ENCODE measurements at regions not wholly inside any gene's neighbourhood (a gene's known extent, or its start where the extent isn't known, plus 50 kb on each side); places are given as distances from the start of the nearest gene placed in this dataset.
"Not testable (repeated sequence)": the region's sequence is repeated elsewhere in the genome, so short reads cannot be mapped to it uniquely, and the experiment has no call there.

GRCh38 chr3:18225709-18226108 is 199.4 kb downstream of the SATB1 start:
- H3K9me3 Mint-ChIP-seq, result no peaks in the 10 kb centered on the region
- ChIA-PET POLR2A (no interaction called here), CTCF (no interaction called here)
- H3K36me3 Mint-ChIP-seq (ENCODE audit: low read depth), result no peaks in the 10 kb centered on the region
- no peak overlapping the region for H3K27ac Mint-ChIP-seq
- peaks cover 9% of the 10 kb centered on the region for H3K27me3 Mint-ChIP-seq
- H3K4me3 Mint-ChIP-seq, result no peak overlapping the region
- DNase-seq, result no peak
- peaks cover 5% of the 10 kb centered on the region for H3K4me1 Mint-ChIP-seq

- DNase-seq, result no peak
- H3K4me1 Mint-ChIP-seq, result peaks cover 5% of the 10 kb centered on the region
- POLR2A ChIA-PET, result no interaction called here
- no peak overlapping the region for H3K4me3 Mint-ChIP-seq
- no peaks in the 10 kb centered on the region for H3K9me3 Mint-ChIP-seq
- no peaks in the 10 kb centered on the region for H3K36me3 Mint-ChIP-seq (ENCODE audit: low read depth)
- no peak overlapping the region for H3K27ac Mint-ChIP-seq
- peaks cover 7% of the 10 kb centered on the region for H3K27me3 Mint-ChIP-seq
- CTCF ChIA-PET, result no interaction called here
Observed at GRCh38 chr3:18224426-18224825, 200.7 kb downstream of the SATB1 start.

GRCh38 chr3:18223974-18224373 is 201.2 kb downstream of the SATB1 start:
- POLR2A ChIA-PET, result no interaction called here
- peaks cover 5% of the 10 kb centered on the region for H3K4me1 Mint-ChIP-seq

GRCh38 chr3:18223571-18223970 is 201.6 kb downstream of the SATB1 start:
- H3K36me3 Mint-ChIP-seq (ENCODE audit: low read depth), result no peaks in the 10 kb centered on the region
- no peak for DNase-seq
- no peak overlapping the region for H3K4me3 Mint-ChIP-seq
- peaks cover 7% of the 10 kb centered on the region for H3K27me3 Mint-ChIP-seq
- POLR2A ChIA-PET, result no interaction called here
- CTCF ChIA-PET, result no interaction called here
- H3K27ac Mint-ChIP-seq, result no peak overlapping the region
- H3K9me3 Mint-ChIP-seq, result no peaks in the 10 kb centered on the region
- peaks cover 5% of the 10 kb centered on the region for H3K4me1 Mint-ChIP-seq

More at GRCh38 chr3:18223974-18224373, 201.2 kb downstream of the SATB1 start:
- Mint-ChIP-seq H3K36me3 (ENCODE audit: low read depth) (no peaks in the 10 kb centered on the region), H3K27ac (no peak overlapping the region), H3K9me3 (no peaks in the 10 kb centered on the region), H3K27me3 (peaks cover 7% of the 10 kb centered on the region), H3K4me3 (no peak overlapping the region)
- CTCF ChIA-PET, result no interaction called here
- no peak for DNase-seq

GRCh38 chr3:18222686-18223085 is 202.5 kb downstream of the SATB1 start:
- DNase-seq, result no peak
- Mint-ChIP-seq H3K9me3 (no peaks in the 10 kb centered on the region), H3K36me3 (ENCODE audit: low read depth) (no peaks in the 10 kb centered on the region), H3K4me3 (no peak overlapping the region), H3K27me3 (peaks cover 2% of the 10 kb centered on the region), H3K4me1 (peaks cover 5% of the 10 kb centered on the region), H3K27ac (no peak overlapping the region)
- CTCF ChIA-PET, result no interaction called here
- POLR2A ChIA-PET, result no interaction called here

GRCh38 chr3:18217507-18218174 is 207.5 kb downstream of the SATB1 start:
- H3K9me3 Mint-ChIP-seq, result no peaks in the 10 kb centered on the region
- H3K27me3 Mint-ChIP-seq, result no peaks in the 10 kb centered on the region
- H3K4me3 Mint-ChIP-seq, result no peak overlapping the region
- no peak for DNase-seq
- no peak overlapping the region for H3K27ac Mint-ChIP-seq
- no peaks in the 10 kb centered on the region for H3K36me3 Mint-ChIP-seq (ENCODE audit: low read depth)
- CTCF ChIA-PET, result no interaction called here
- POLR2A ChIA-PET, result no interaction called here
- peaks cover 1% of the 10 kb centered on the region for H3K4me1 Mint-ChIP-seq

- POLR2A ChIA-PET, result no interaction called here
- Mint-ChIP-seq H3K9me3 (no peaks in the 10 kb centered on the region), H3K4me3 (no peak overlapping the region)
Observed at GRCh38 chr3:18216996-18217395, 208.1 kb downstream of the SATB1 start.

GRCh38 chr3:18215639-18216038 is 209.5 kb downstream of the SATB1 start:
- Mint-ChIP-seq H3K27ac (no peak overlapping the region), H3K4me3 (no peak overlapping the region), H3K9me3 (no peaks in the 10 kb centered on the region), H3K27me3 (no peaks in the 10 kb centered on the region), H3K4me1 (peaks cover 1% of the 10 kb centered on the region), H3K36me3 (ENCODE audit: low read depth) (no peaks in the 10 kb centered on the region)
- ChIA-PET CTCF (no interaction called here), POLR2A (no interaction called here)
- DNase-seq, result no peak

More at GRCh38 chr3:18216996-18217395, 208.1 kb downstream of the SATB1 start:
- Mint-ChIP-seq H3K4me1 (peaks cover 1% of the 10 kb centered on the region), H3K36me3 (ENCODE audit: low read depth) (no peaks in the 10 kb centered on the region), H3K27me3 (no peaks in the 10 kb centered on the region), H3K27ac (no peak overlapping the region)
- CTCF ChIA-PET, result no interaction called here
- DNase-seq, result no peak

GRCh38 chr3:18211116-18211515 is 214.0 kb downstream of the SATB1 start:
- Mint-ChIP-seq H3K9me3 (no peaks in the 10 kb centered on the region), H3K27ac (no peak overlapping the region), H3K4me1 (peaks cover 4% of the 10 kb centered on the region), H3K27me3 (no peaks in the 10 kb centered on the region), H3K36me3 (ENCODE audit: low read depth) (no peaks in the 10 kb centered on the region), H3K4me3 (no peak overlapping the region)
- no peak for DNase-seq
- CTCF ChIA-PET, result no interaction called here
- POLR2A ChIA-PET, result no interaction called here

- no peak overlapping the region for H3K4me3 Mint-ChIP-seq
- H3K27ac Mint-ChIP-seq, result no peak overlapping the region
- H3K27me3 Mint-ChIP-seq, result no peaks in the 10 kb centered on the region
- no peaks in the 10 kb centered on the region for H3K9me3 Mint-ChIP-seq
- no peaks in the 10 kb centered on the region for H3K36me3 Mint-ChIP-seq (ENCODE audit: low read depth)
- peaks cover 2% of the 10 kb centered on the region for H3K4me1 Mint-ChIP-seq
- ChIA-PET CTCF (no interaction called here), POLR2A (no interaction called here)
- no peak for DNase-seq
Observed at GRCh38 chr3:18208856-18209255, 216.3 kb downstream of the SATB1 start.

GRCh38 chr3:18208091-18208490 is 217.0 kb downstream of the SATB1 start:
- DNase-seq, result no peak
- POLR2A ChIA-PET, result no interaction called here
- Mint-ChIP-seq H3K27ac (no peak overlapping the region), H3K36me3 (ENCODE audit: low read depth) (no peaks in the 10 kb centered on the region), H3K27me3 (no peaks in the 10 kb centered on the region), H3K4me1 (peaks cover 2% of the 10 kb centered on the region), H3K9me3 (no peaks in the 10 kb centered on the region), H3K4me3 (no peak overlapping the region)
- CTCF ChIA-PET, result no interaction called here

GRCh38 chr3:18207226-18207625 is 217.9 kb downstream of the SATB1 start:
- Mint-ChIP-seq H3K4me3 (no peak overlapping the region), H3K36me3 (ENCODE audit: low read depth) (no peaks in the 10 kb centered on the region), H3K27me3 (no peaks in the 10 kb centered on the region), H3K9me3 (no peaks in the 10 kb centered on the region), H3K27ac (no peak overlapping the region), H3K4me1 (peaks cover 2% of the 10 kb centered on the region)
- CTCF ChIA-PET, result no interaction called here
- no peak for DNase-seq
- POLR2A ChIA-PET, result no interaction called here

- H3K9me3 Mint-ChIP-seq; H3K27me3 Mint-ChIP-seq; H3K36me3 Mint-ChIP-seq (ENCODE audit: low read depth); CTCF ChIA-PET; H3K4me3 Mint-ChIP-seq; DNase-seq; H3K4me1 Mint-ChIP-seq; POLR2A ChIA-PET; H3K27ac Mint-ChIP-seq: not testable (repeated sequence)
Observed at GRCh38 chr3:18205701-18206100, 219.4 kb downstream of the SATB1 start.

GRCh38 chr3:18201315-18201714 is 223.8 kb downstream of the SATB1 start:
- DNase-seq, result no peak
- Mint-ChIP-seq H3K27ac (no peak overlapping the region), H3K4me3 (no peak overlapping the region), H3K9me3 (no peaks in the 10 kb centered on the region), H3K27me3 (peaks cover 2% of the 10 kb centered on the region), H3K36me3 (ENCODE audit: low read depth) (no peaks in the 10 kb centered on the region), H3K4me1 (no peaks in the 10 kb centered on the region)
- POLR2A ChIA-PET, result no interaction called here
- CTCF ChIA-PET, result no interaction called here

GRCh38 chr3:18199757-18200156 is 225.4 kb downstream of the SATB1 start:
- Mint-ChIP-seq H3K9me3 (no peaks in the 10 kb centered on the region), H3K4me1 (no peaks in the 10 kb centered on the region), H3K27ac (no peak overlapping the region), H3K36me3 (ENCODE audit: low read depth) (no peaks in the 10 kb centered on the region), H3K4me3 (no peak overlapping the region), H3K27me3 (peaks cover 2% of the 10 kb centered on the region)
- DNase-seq, result no peak
- CTCF ChIA-PET, result no interaction called here
- POLR2A ChIA-PET, result no interaction called here

Measured in activated CD4-positive, alpha-beta memory T cell treated with anti-CD3 and anti-CD28 coated beads, Interleukin-2, amount 10 ng/mL, durations not matched to agents 7 days and 5 days (primary cell).